Calu3 (cell line): ENCODE measurements at regions not wholly inside any gene's neighbourhood (a gene's known extent, or its start where the extent isn't known, plus 50 kb on each side); places are given as distances from the start of the nearest gene placed in this dataset.

ENCODE experiments used
- BruUV-seq: library from RNA; stranded (reverse); fragments of 400-500 nt; replicated peaks from 2 replicates; lab custom pipeline; 2021; lab: Mats Ljungman, UMichigan
- CTCF ChIA-PET: fragments of 300-600 bp; sonication (Branson Sonifier 250); formaldehyde crosslinking; loops from one replicate; lab custom pipeline; 2022; ENCODE audit warnings: antibody characterized with exemption; lab: Charles Lee
- DNase-seq: peaks from one replicate; pipeline ENCODE4 v3.0.0; 2022
- H3K27ac Mint-ChIP-seq: one replicate; pipeline ENCODE4 v1.8.0; 2022; ENCODE audit warnings: mixed read lengths; ENCODE audit not compliant: unreplicated experiment
- H3K27me3 Mint-ChIP-seq: one replicate; pipeline ENCODE4 v1.8.0; 2022; ENCODE audit warnings: mixed read lengths; ENCODE audit not compliant: unreplicated experiment
- H3K36me3 Mint-ChIP-seq: one replicate; pipeline ENCODE4 v1.8.0; 2022; ENCODE audit warnings: mild to moderate bottlenecking, moderate library complexity, mixed read lengths; ENCODE audit not compliant: insufficient read depth, unreplicated experiment
- H3K4me1 Mint-ChIP-seq: one replicate; pipeline ENCODE4 v1.8.0; 2022; ENCODE audit warnings: mild to moderate bottlenecking, low read depth, mixed read lengths; ENCODE audit not compliant: unreplicated experiment
- H3K4me3 Mint-ChIP-seq: one replicate; pipeline ENCODE4 v1.8.0; 2022; ENCODE audit warnings: mild to moderate bottlenecking, low read depth, moderate library complexity, mixed read lengths; ENCODE audit not compliant: unreplicated experiment
- H3K9me3 Mint-ChIP-seq: one replicate; pipeline ENCODE4 v1.8.0; 2022; ENCODE audit warnings: low read depth, mixed read lengths; ENCODE audit not compliant: unreplicated experiment
- intact Hi-C: fragments of 100-400 bp; cut with micrococcal nuclease; formaldehyde crosslinking; loops from one replicate; pipeline ENCODE4 v1.10.0; 2022; ENCODE audit not compliant: unreplicated experiment
- TF ChIP-seq, protein P1 (sequence below): fragments of 200-600 bp; IDR thresholded peaks from one replicate; pipeline ENCODE4 v1.8.0; 2022; ENCODE audit warnings: antibody characterized with exemption; ENCODE audit not compliant: unreplicated experiment

- H3K4me3 Mint-ChIP-seq, result no peak overlapping the region
- DNase-seq, result no peak
- BruUV-seq, result no TSS peak
- no peaks in the 10 kb centered on the region for H3K4me1 Mint-ChIP-seq
- CTCF ChIA-PET, result interaction anchor here (0.6 kb wide), 1 partner anchor 411 kb away, joined by 3 read pairs; no protein-coding TSS in a partner anchor
- no peak overlapping the region for H3K27ac Mint-ChIP-seq
- TF ChIP-seq, protein P1, sequence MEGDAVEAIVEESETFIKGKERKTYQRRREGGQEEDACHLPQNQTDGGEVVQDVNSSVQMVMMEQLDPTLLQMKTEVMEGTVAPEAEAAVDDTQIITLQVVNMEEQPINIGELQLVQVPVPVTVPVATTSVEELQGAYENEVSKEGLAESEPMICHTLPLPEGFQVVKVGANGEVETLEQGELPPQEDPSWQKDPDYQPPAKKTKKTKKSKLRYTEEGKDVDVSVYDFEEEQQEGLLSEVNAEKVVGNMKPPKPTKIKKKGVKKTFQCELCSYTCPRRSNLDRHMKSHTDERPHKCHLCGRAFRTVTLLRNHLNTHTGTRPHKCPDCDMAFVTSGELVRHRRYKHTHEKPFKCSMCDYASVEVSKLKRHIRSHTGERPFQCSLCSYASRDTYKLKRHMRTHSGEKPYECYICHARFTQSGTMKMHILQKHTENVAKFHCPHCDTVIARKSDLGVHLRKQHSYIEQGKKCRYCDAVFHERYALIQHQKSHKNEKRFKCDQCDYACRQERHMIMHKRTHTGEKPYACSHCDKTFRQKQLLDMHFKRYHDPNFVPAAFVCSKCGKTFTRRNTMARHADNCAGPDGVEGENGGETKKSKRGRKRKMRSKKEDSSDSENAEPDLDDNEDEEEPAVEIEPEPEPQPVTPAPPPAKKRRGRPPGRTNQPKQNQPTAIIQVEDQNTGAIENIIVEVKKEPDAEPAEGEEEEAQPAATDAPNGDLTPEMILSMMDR, result no peak
- H3K27me3 Mint-ChIP-seq, result no peaks in the 10 kb centered on the region
- H3K36me3 Mint-ChIP-seq, result no peaks in the 10 kb centered on the region
- intact Hi-C loops, result no loop called here
- peaks cover 15% of the 10 kb centered on the region for H3K9me3 Mint-ChIP-seq
Observed at GRCh38 chr11:131295986-131296385, 74.4 kb upstream of the NTM start.

DNA sequence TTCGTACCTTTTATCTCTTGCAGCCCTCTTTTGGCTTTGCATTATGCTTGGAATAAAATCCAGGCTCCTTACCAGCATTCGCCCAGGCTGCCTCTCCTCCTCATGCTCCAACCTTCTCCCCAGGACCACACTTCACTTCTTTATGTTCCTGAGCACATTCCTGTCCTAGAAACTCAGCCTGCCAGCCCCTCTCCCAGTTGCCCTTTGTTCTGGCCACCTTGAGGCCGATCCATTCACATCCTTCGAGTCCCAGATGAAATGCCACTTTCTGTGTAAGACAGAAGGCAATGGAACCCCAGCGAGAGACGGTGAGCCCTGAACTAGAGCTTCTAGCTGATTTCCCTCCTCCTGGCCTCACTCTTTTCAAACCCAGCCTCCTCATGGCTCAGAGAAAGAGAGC lies 73.0 kb upstream of the NTM start:
- CTCF ChIA-PET, result no interaction called here
- no peaks in the 10 kb centered on the region for H3K27me3 Mint-ChIP-seq
- H3K9me3 Mint-ChIP-seq, result peaks cover 15% of the 10 kb centered on the region
- TF ChIP-seq, protein P1, result no peak
- H3K36me3 Mint-ChIP-seq, result no peaks in the 10 kb centered on the region
- H3K4me1 Mint-ChIP-seq, result no peaks in the 10 kb centered on the region
- BruUV-seq, result no TSS peak
- no peak for DNase-seq
- H3K4me3 Mint-ChIP-seq, result no peak overlapping the region
- intact Hi-C loops, result no loop called here
- H3K27ac Mint-ChIP-seq, result no peak overlapping the region

DNA sequence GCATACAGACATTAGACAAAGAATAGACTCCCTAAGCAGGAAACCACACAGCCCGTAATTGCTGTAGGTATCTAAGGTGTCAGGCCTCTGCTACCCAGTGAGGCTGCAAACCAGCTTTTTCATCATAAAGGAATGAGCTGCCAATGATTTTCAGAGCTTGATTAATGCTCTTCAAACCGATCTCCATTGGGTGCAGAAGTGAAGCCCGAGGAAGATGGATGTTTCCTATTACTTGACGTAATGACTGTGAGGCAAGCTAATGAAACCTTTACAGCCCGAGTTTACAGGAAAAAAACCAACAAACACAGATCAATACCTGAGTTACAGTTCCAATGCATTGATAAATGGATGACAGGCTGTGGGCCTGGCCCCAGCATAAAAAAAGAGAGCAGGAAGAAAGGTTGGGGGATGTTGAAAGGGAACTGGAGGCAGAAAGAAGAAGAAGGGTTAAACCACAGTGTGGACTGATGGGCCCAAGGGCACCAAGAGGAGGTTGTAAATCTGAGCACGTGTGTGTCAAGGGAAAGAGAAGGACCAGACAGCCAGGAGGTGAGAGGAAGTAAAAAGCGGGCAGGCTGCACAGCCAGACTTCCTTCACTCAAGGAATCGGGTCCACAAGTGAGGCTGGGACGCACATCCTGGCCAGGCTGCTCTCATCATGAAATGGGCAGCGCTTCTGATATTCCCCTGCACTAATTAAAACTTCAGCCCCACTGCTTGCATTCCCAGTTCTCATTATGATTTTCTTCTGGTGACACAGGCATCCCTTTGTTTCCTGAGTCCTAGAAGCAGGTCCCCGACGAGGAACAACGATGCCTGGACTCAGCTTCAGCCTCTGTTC lies 70.6 kb upstream of the NTM start:
- H3K4me3 Mint-ChIP-seq, result no peak overlapping the region
- H3K9me3 Mint-ChIP-seq, result peaks cover 15% of the 10 kb centered on the region
- H3K36me3 Mint-ChIP-seq, result no peaks in the 10 kb centered on the region
- no peak overlapping the region for H3K27ac Mint-ChIP-seq
- no TSS peak for BruUV-seq
- CTCF ChIA-PET, result no interaction called here
- TF ChIP-seq, protein P1, result no peak
- intact Hi-C loops, result no loop called here
- no peak for DNase-seq
- H3K4me1 Mint-ChIP-seq, result no peaks in the 10 kb centered on the region
- H3K27me3 Mint-ChIP-seq, result no peaks in the 10 kb centered on the region

DNA sequence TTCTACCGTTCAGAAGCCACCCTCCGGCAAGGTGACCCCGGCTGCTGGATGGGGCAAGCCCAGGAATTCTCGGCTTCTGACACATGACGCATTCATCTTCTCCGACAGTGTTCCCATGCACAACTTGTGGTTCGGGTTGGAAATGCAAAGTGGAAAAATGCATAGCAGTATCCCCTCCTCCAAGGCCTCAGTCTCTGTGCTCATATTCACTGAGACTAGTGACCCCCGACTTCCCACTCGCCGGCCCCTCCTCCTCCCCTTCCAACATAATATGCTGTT lies 70.0 kb upstream of the NTM start:
- Mint-ChIP-seq H3K27ac (no peak overlapping the region), H3K27me3 (no peaks in the 10 kb centered on the region), H3K4me3 (no peak overlapping the region), H3K36me3 (no peaks in the 10 kb centered on the region), H3K9me3 (peaks cover 13% of the 10 kb centered on the region), H3K4me1 (no peaks in the 10 kb centered on the region)
- no peak for DNase-seq
- TF ChIP-seq, protein P1, result no peak
- CTCF ChIA-PET, result no interaction called here
- BruUV-seq, result no TSS peak
- intact Hi-C loops, result no loop called here
